ENCODE measurements at regions not wholly inside any gene's neighbourhood (a gene's known extent, or its start where the extent isn't known, plus 50 kb on each side); places are given as distances from the start of the nearest gene placed in this dataset.

- Mint-ChIP-seq H3K27ac (no peak overlapping the region), H3K9me3 (ENCODE audit: insufficient read depth) (no peaks in the 10 kb centered on the region), H3K4me1 (ENCODE audit: low read depth) (no peaks in the 10 kb centered on the region), H3K4me3 (no peak overlapping the region), H3K36me3 (ENCODE audit: low read depth) (no peaks in the 10 kb centered on the region), H3K27me3 (ENCODE audit: low read depth) (peaks cover 7% of the 10 kb centered on the region)
- ChIA-PET CTCF (no interaction called here), POLR2A (interaction anchor here (0.6 kb wide), 1 partner anchor 912 kb away, joined by 3 read pairs; no protein-coding TSS in a partner anchor)
- DNase-seq (no peak), ATAC-seq (no peak)
Observed at GRCh38 chr18:22484471-22484870, 66.8 kb upstream of the CTAGE1 start.

GRCh38 chr18:22485808-22486244 is 68.1 kb upstream of the CTAGE1 start:
- no peak overlapping the region for H3K27ac Mint-ChIP-seq
- no peaks in the 10 kb centered on the region for H3K4me1 Mint-ChIP-seq (ENCODE audit: low read depth)
- DNase-seq = no peak
- ChIA-PET POLR2A (no interaction called here), CTCF (no interaction called here)
- no peak overlapping the region for H3K4me3 Mint-ChIP-seq
- no peak for ATAC-seq
- H3K27me3 Mint-ChIP-seq (ENCODE audit: low read depth) = peaks cover 2% of the 10 kb centered on the region
- H3K9me3 Mint-ChIP-seq (ENCODE audit: insufficient read depth) = no peaks in the 10 kb centered on the region
- H3K36me3 Mint-ChIP-seq (ENCODE audit: low read depth) = no peaks in the 10 kb centered on the region

DNA sequence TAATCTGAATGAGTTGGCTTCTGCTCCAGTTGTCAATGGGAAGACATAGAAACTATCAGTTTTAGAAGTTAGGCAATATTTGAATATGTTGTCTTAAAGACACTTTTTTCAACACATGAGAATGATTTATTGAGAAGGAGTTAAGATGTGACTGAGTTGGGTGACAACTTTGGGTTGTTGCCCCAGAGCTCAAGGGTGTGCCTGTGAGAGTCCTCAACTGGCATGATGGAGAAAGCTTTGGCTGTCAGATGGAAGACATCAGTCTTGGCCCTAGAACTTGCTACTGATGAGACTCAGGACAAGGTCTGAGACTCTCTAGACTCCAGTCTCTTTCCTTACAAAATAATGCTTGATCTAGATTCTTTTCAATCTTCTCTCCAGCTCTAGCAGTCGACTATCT is 69.0 kb upstream of the CTAGE1 start:
- ATAC-seq (no peak), DNase-seq (no peak)
- H3K36me3 Mint-ChIP-seq (ENCODE audit: low read depth) = no peaks in the 10 kb centered on the region
- H3K4me1 Mint-ChIP-seq (ENCODE audit: low read depth) = no peaks in the 10 kb centered on the region
- no peak overlapping the region for H3K27ac Mint-ChIP-seq
- ChIA-PET POLR2A (no interaction called here), CTCF (no interaction called here)
- H3K4me3 Mint-ChIP-seq = no peak overlapping the region
- H3K27me3 Mint-ChIP-seq (ENCODE audit: low read depth) = no peaks in the 10 kb centered on the region
- no peaks in the 10 kb centered on the region for H3K9me3 Mint-ChIP-seq (ENCODE audit: insufficient read depth)

DNA sequence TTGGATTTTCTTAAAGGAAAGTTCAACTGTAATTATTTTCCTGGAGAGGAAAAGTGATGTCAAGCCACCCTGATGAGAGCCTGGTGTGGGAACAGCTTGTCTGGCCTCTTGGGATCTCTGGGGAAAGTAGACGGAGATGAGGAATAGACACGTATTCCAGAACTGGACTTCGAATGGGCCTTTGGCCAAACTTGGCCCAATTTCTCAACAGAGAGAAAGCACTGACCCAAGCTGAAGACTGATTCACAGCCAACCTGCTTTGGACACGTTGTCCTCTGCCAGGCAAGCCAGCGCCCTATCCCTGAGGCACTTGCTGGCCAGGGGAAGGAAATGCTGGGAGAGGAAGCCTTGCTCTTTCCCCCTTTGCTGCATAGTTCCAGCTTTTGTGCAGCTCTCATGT is 70.8 kb upstream of the CTAGE1 start:
- no peaks in the 10 kb centered on the region for H3K36me3 Mint-ChIP-seq (ENCODE audit: low read depth)
- no peak overlapping the region for H3K4me3 Mint-ChIP-seq
- H3K27me3 Mint-ChIP-seq (ENCODE audit: low read depth) = no peaks in the 10 kb centered on the region
- DNase-seq = no peak
- H3K4me1 Mint-ChIP-seq (ENCODE audit: low read depth) = no peaks in the 10 kb centered on the region
- CTCF ChIA-PET = no interaction called here
- POLR2A ChIA-PET = no interaction called here
- no peaks in the 10 kb centered on the region for H3K9me3 Mint-ChIP-seq (ENCODE audit: insufficient read depth)
- no peak for ATAC-seq
- H3K27ac Mint-ChIP-seq = no peak overlapping the region

DNA sequence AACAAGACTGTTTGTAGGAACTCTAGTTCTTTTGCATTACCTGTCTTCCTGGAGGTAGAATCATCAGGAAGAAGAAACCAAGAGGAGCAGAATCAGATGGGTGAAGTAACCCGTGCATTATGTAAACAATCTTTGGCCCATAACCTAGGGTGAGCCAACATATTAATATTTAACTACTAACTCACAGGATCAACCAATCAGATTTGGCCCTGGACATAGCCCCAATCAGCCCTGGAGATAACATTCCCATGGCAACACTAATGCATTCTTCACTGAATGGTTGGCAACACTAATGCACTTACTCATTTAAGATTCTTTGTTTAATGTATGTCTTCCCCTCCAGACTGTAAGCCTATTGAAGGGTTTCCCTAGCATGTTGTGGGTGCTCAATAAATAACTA is 72.0 kb upstream of the CTAGE1 start:
- Mint-ChIP-seq H3K27ac (no peak overlapping the region), H3K36me3 (ENCODE audit: low read depth) (no peaks in the 10 kb centered on the region), H3K4me1 (ENCODE audit: low read depth) (no peaks in the 10 kb centered on the region), H3K9me3 (ENCODE audit: insufficient read depth) (no peaks in the 10 kb centered on the region), H3K27me3 (ENCODE audit: low read depth) (no peaks in the 10 kb centered on the region), H3K4me3 (no peak overlapping the region)
- CTCF ChIA-PET = no interaction called here
- POLR2A ChIA-PET = no interaction called here
- DNase-seq (no peak), ATAC-seq (no peak)

GRCh38 chr18:22490429-22490846 is 72.7 kb upstream of the CTAGE1 start:
- DNase-seq = no peak
- H3K27me3 Mint-ChIP-seq (ENCODE audit: low read depth) = no peaks in the 10 kb centered on the region
- CTCF ChIA-PET = no interaction called here
- no peaks in the 10 kb centered on the region for H3K36me3 Mint-ChIP-seq (ENCODE audit: low read depth)
- H3K4me1 Mint-ChIP-seq (ENCODE audit: low read depth) = no peaks in the 10 kb centered on the region
- POLR2A ChIA-PET = no interaction called here
- no peak overlapping the region for H3K4me3 Mint-ChIP-seq
- ATAC-seq = no peak
- no peak overlapping the region for H3K27ac Mint-ChIP-seq
- H3K9me3 Mint-ChIP-seq (ENCODE audit: insufficient read depth) = no peaks in the 10 kb centered on the region

DNA sequence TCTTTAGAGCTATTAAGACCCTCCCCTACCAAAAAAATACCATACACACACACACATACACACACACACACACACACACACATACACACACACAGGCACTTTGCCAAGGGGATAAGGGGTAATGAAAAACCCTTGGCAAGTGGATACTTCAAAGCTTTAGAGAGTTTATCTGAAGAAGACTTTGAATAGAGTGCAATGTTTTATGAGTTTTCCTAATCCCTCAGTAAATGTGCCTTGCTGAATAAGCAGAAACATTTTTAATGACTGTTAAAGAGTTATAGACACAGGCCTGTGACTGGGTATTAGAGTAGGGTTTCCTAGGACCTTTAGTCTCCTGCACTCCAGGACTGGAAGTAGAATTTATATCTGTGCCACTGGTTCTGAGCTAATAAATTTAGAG is 75.5 kb upstream of the CTAGE1 start:
- ATAC-seq (no peak), DNase-seq (no peak)
- H3K4me3 Mint-ChIP-seq = no peak overlapping the region
- no peaks in the 10 kb centered on the region for H3K4me1 Mint-ChIP-seq (ENCODE audit: low read depth)
- POLR2A ChIA-PET = no interaction called here
- peaks cover 6% of the 10 kb centered on the region for H3K9me3 Mint-ChIP-seq (ENCODE audit: insufficient read depth)
- no peak overlapping the region for H3K27ac Mint-ChIP-seq
- no peaks in the 10 kb centered on the region for H3K36me3 Mint-ChIP-seq (ENCODE audit: low read depth)
- CTCF ChIA-PET = no interaction called here
- H3K27me3 Mint-ChIP-seq (ENCODE audit: low read depth) = no peaks in the 10 kb centered on the region

GRCh38 chr18:22493940-22494339 is 76.2 kb upstream of the CTAGE1 start:
- Mint-ChIP-seq H3K4me1 (ENCODE audit: low read depth) (no peaks in the 10 kb centered on the region), H3K36me3 (ENCODE audit: low read depth) (no peaks in the 10 kb centered on the region), H3K27me3 (ENCODE audit: low read depth) (no peaks in the 10 kb centered on the region), H3K9me3 (ENCODE audit: insufficient read depth) (peaks cover 6% of the 10 kb centered on the region), H3K27ac (no peak overlapping the region), H3K4me3 (no peak overlapping the region)
- ATAC-seq (no peak), DNase-seq (no peak)
- ChIA-PET CTCF (no interaction called here), POLR2A (interaction anchor here (0.7 kb wide), 1 partner anchor 1716 kb away, joined by 4 read pairs; no protein-coding TSS in a partner anchor)

DNA sequence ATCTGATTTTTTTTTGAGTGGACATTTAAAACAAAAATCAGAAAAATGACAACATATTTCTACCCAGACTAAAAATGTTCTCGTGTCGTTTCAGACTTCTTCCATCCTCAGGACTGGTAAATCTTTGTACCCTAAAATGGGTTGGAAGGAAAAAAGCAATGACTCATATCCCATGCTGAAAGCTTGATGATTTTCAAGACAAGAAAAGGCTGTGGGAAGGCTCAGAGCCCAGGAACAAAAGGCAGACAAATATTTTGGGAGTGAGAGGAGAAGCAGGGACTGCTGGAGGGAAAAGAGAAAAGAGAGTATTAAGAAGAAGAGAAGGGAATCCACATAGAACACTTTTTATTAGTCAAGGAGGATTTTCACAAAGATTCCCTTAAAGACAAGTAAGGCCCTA is 77.1 kb upstream of the CTAGE1 start:
- CTCF ChIA-PET = no interaction called here
- ATAC-seq = no peak

DNA sequence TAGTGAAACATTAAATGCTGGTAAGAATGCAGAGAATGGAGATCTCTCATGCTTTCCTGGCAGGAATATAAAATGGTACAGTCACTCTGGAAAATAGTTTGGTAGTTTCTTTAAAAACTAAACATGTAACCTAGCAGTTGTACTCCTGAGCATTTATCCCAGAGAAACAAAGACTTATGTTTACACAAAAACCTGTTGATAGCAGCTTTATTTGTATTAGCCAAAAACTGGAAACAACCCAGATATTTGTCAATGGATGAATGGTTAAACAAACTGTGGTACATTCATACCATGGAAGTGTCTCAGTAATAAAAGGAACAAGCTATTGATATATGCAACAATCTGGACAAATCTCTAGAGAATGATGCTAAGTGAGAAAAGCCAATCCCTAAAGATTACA is 81.7 kb upstream of the CTAGE1 start:
- CTCF ChIA-PET = no interaction called here
- no peaks in the 10 kb centered on the region for H3K36me3 Mint-ChIP-seq (ENCODE audit: low read depth)
- no peak overlapping the region for H3K4me3 Mint-ChIP-seq
- peaks cover 6% of the 10 kb centered on the region for H3K9me3 Mint-ChIP-seq (ENCODE audit: insufficient read depth)
- H3K27ac Mint-ChIP-seq = no peak overlapping the region
- POLR2A ChIA-PET = no interaction called here
- ATAC-seq (no peak), DNase-seq (no peak)
- no peaks in the 10 kb centered on the region for H3K27me3 Mint-ChIP-seq (ENCODE audit: low read depth)
- H3K4me1 Mint-ChIP-seq (ENCODE audit: low read depth) = no peaks in the 10 kb centered on the region

More for the DNA sequence above, 77.1 kb upstream of the CTAGE1 start:
- no peak for DNase-seq
- POLR2A ChIA-PET = interaction anchor here (0.7 kb wide), 1 partner anchor 1716 kb away, joined by 4 read pairs; no protein-coding TSS in a partner anchor
- Mint-ChIP-seq H3K27me3 (ENCODE audit: low read depth) (no peaks in the 10 kb centered on the region), H3K9me3 (ENCODE audit: insufficient read depth) (peaks cover 6% of the 10 kb centered on the region), H3K36me3 (ENCODE audit: low read depth) (no peaks in the 10 kb centered on the region), H3K4me3 (no peak overlapping the region), H3K27ac (no peak overlapping the region), H3K4me1 (ENCODE audit: low read depth) (no peaks in the 10 kb centered on the region)

DNA sequence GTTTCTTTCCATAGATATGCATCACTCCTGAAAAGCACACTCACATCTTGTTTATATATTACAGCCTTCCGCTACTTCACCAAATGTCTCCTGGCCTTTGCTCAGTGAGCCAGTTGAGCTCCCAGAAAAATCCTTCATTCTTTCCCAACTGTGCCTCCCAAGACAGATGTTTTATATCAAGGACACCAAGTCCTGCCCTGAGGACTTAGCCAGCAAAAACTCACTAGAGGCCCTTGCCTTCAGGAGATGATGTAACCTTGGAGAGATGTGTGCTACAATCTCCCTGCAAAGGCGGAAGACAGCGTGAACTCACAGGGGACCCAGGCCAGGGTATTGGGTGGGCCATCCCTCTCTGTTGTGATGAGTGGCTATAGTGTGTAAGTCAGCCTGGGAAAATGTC is 86.1 kb upstream of the CTAGE1 start:
- Mint-ChIP-seq H3K4me1 (ENCODE audit: low read depth) (no peaks in the 10 kb centered on the region), H3K27ac (no peak overlapping the region), H3K9me3 (ENCODE audit: insufficient read depth) (no peaks in the 10 kb centered on the region), H3K27me3 (ENCODE audit: low read depth) (no peaks in the 10 kb centered on the region), H3K4me3 (no peak overlapping the region), H3K36me3 (ENCODE audit: low read depth) (no peaks in the 10 kb centered on the region)
- ChIA-PET CTCF (no interaction called here), POLR2A (no interaction called here)
- no peak for DNase-seq
- ATAC-seq = no peak

- Mint-ChIP-seq H3K4me1 (ENCODE audit: low read depth) (no peaks in the 10 kb centered on the region), H3K9me3 (ENCODE audit: insufficient read depth) (no peaks in the 10 kb centered on the region), H3K4me3 (no peak overlapping the region), H3K27me3 (ENCODE audit: low read depth) (no peaks in the 10 kb centered on the region), H3K27ac (no peak overlapping the region), H3K36me3 (ENCODE audit: low read depth) (no peaks in the 10 kb centered on the region)
- POLR2A ChIA-PET = no interaction called here
- ATAC-seq (no peak), DNase-seq (no peak)
- CTCF ChIA-PET = no interaction called here
Observed at GRCh38 chr18:22504251-22505030, 86.7 kb upstream of the CTAGE1 start.

- no peaks in the 10 kb centered on the region for H3K4me1 Mint-ChIP-seq (ENCODE audit: low read depth)
- H3K4me3 Mint-ChIP-seq = no peak overlapping the region
- CTCF ChIA-PET = no interaction called here
- POLR2A ChIA-PET = no interaction called here
- H3K36me3 Mint-ChIP-seq (ENCODE audit: low read depth) = no peaks in the 10 kb centered on the region
- ATAC-seq (no peak), DNase-seq (no peak)
- no peak overlapping the region for H3K27ac Mint-ChIP-seq
- H3K9me3 Mint-ChIP-seq (ENCODE audit: insufficient read depth) = no peaks in the 10 kb centered on the region
- H3K27me3 Mint-ChIP-seq (ENCODE audit: low read depth) = peaks cover 2% of the 10 kb centered on the region
Observed at GRCh38 chr18:22505141-22505591, 87.5 kb upstream of the CTAGE1 start.

All from activated CD8-positive, alpha-beta T cell treated with anti-CD3 and anti-CD28 coated beads, Interleukin-2, amount 10 ng/mL, durations not matched to agents 7 days and 5 days (primary cell).